ENCODE measurements at regions not wholly inside any gene's neighbourhood (a gene's known extent, or its start where the extent isn't known, plus 50 kb on each side); places are given as distances from the start of the nearest gene placed in this dataset.

- DNase-seq (ENCODE audit: unreplicated experiment) = no peak
- ChIA-PET CTCF (no interaction called here), POLR2A (interaction anchor here (0.6 kb wide), 1 partner anchor 308 kb away, joined by 3 read pairs; no protein-coding TSS in a partner anchor)
- H3K27me3 Mint-ChIP-seq (ENCODE audit: insufficient read depth, unreplicated experiment) = no peaks in the 10 kb centered on the region
- H3K4me1 Mint-ChIP-seq (ENCODE audit: insufficient read depth, unreplicated experiment) = no peaks in the 10 kb centered on the region
- TF ChIP-seq, protein P1, sequence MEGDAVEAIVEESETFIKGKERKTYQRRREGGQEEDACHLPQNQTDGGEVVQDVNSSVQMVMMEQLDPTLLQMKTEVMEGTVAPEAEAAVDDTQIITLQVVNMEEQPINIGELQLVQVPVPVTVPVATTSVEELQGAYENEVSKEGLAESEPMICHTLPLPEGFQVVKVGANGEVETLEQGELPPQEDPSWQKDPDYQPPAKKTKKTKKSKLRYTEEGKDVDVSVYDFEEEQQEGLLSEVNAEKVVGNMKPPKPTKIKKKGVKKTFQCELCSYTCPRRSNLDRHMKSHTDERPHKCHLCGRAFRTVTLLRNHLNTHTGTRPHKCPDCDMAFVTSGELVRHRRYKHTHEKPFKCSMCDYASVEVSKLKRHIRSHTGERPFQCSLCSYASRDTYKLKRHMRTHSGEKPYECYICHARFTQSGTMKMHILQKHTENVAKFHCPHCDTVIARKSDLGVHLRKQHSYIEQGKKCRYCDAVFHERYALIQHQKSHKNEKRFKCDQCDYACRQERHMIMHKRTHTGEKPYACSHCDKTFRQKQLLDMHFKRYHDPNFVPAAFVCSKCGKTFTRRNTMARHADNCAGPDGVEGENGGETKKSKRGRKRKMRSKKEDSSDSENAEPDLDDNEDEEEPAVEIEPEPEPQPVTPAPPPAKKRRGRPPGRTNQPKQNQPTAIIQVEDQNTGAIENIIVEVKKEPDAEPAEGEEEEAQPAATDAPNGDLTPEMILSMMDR (IDR thresholded peaks at IDR 0.05; ENCODE audit: unreplicated experiment) = no peak
- no peak overlapping the region for H3K27ac Mint-ChIP-seq (ENCODE audit: low read depth, unreplicated experiment)
- H3K36me3 Mint-ChIP-seq (ENCODE audit: insufficient read depth, unreplicated experiment) = no peaks in the 10 kb centered on the region
- BruUV-seq (replicated peaks) = no TSS peak
- intact Hi-C loops (cut with micrococcal nuclease) = no loop called here
- no peak overlapping the region for H3K4me3 Mint-ChIP-seq (ENCODE audit: unreplicated experiment)
- H3K9me3 Mint-ChIP-seq (ENCODE audit: unreplicated experiment) = no peaks in the 10 kb centered on the region
Measured at GRCh38 chr2:19846567-19846966, 55.2 kb downstream of the TTC32 start.

GRCh38 chr2:19846030-19846429, 55.8 kb downstream of the TTC32 start:
- intact Hi-C loops (cut with micrococcal nuclease) = no loop called here
- no peaks in the 10 kb centered on the region for H3K4me1 Mint-ChIP-seq (ENCODE audit: insufficient read depth, unreplicated experiment)
- no peaks in the 10 kb centered on the region for H3K36me3 Mint-ChIP-seq (ENCODE audit: insufficient read depth, unreplicated experiment)
- CTCF ChIA-PET = no interaction called here
- DNase-seq (ENCODE audit: unreplicated experiment) = peak; percentile 64
- no peaks in the 10 kb centered on the region for H3K9me3 Mint-ChIP-seq (ENCODE audit: unreplicated experiment)
- TF ChIP-seq, protein P1 (IDR thresholded peaks at IDR 0.05; ENCODE audit: unreplicated experiment) = no peak
- H3K4me3 Mint-ChIP-seq (ENCODE audit: unreplicated experiment) = no peak overlapping the region
- POLR2A ChIA-PET = interaction anchor here (0.6 kb wide), 1 partner anchor 307 kb away, joined by 3 read pairs; no protein-coding TSS in a partner anchor
- no peak overlapping the region for H3K27ac Mint-ChIP-seq (ENCODE audit: low read depth, unreplicated experiment)
- BruUV-seq (replicated peaks) = no TSS peak
- H3K27me3 Mint-ChIP-seq (ENCODE audit: insufficient read depth, unreplicated experiment) = no peaks in the 10 kb centered on the region

DNA sequence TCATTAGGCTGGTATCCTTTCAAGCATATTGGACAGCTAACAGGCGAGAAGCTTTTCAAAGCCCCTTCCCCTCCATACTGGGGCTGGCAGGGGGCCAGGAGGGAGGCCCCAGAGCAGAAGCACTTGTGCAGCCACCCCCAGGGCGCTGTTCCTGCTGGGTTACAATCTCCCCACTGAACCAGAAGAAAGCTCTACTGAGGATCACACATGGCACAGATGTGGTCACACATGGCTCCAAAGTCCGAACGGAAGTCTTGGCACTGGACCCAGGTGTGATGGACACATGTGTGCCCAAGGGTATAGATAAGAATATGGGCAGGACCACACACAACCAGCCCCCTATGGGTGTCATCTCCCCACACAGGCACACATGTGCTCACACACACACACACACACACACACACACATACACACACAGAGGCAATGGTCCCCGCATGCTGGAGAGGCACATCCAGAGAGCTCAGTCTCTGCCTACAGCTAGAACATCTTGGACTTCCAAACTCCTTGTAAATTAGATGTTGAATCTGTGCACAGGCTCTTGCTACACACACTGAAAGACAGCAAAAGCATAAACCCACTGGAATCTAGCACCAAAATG, 56.4 kb downstream of the TTC32 start:
- intact Hi-C loops (cut with micrococcal nuclease) = no loop called here
- no TSS peak for BruUV-seq (replicated peaks)

DNA sequence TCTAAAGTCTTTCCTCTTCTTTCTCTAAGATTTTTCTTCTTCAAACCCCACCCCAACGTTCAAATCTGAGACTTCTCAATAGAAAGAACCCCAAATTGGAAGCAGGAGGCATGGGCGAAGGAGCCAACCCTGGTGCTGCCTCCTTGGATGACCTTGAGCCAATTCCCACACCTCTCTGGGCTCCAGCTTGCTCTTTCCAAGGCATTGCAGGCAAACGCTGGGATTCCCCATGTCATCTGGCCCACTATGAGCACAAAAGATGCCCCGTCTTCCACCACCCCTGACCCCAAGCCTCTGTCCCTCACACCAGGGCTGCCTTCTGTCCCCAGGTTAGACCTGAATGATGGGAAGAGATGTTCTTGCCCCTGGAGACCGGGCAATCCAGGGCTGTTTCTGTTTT, 57.0 kb downstream of the TTC32 start:
- Mint-ChIP-seq H3K4me3 (ENCODE audit: unreplicated experiment) (no peak overlapping the region), H3K27me3 (ENCODE audit: insufficient read depth, unreplicated experiment) (no peaks in the 10 kb centered on the region), H3K9me3 (ENCODE audit: unreplicated experiment) (no peaks in the 10 kb centered on the region), H3K36me3 (ENCODE audit: insufficient read depth, unreplicated experiment) (no peaks in the 10 kb centered on the region), H3K4me1 (ENCODE audit: insufficient read depth, unreplicated experiment) (no peaks in the 10 kb centered on the region), H3K27ac (ENCODE audit: low read depth, unreplicated experiment) (no peak overlapping the region)
- BruUV-seq (replicated peaks) = no TSS peak
- ChIA-PET CTCF (interaction anchor here (0.7 to 0.8 kb wide), 2 partner anchors 476 to 1325 kb away, joined by 3 read pairs; no protein-coding TSS in a partner anchor), POLR2A (no interaction called here)
- intact Hi-C loops (cut with micrococcal nuclease) = no loop called here
- TF ChIP-seq, protein P1 (IDR thresholded peaks at IDR 0.05; ENCODE audit: unreplicated experiment) = no peak
- DNase-seq (ENCODE audit: unreplicated experiment) = no peak

More for the DNA sequence above, 56.4 kb downstream of the TTC32 start:
- ChIA-PET CTCF (interaction anchor here (0.7 to 0.8 kb wide), 2 partner anchors 476 to 1326 kb away, joined by 3 read pairs; no protein-coding TSS in a partner anchor), POLR2A (no interaction called here)
- Mint-ChIP-seq H3K27me3 (ENCODE audit: insufficient read depth, unreplicated experiment) (no peaks in the 10 kb centered on the region), H3K4me1 (ENCODE audit: insufficient read depth, unreplicated experiment) (no peaks in the 10 kb centered on the region), H3K36me3 (ENCODE audit: insufficient read depth, unreplicated experiment) (no peaks in the 10 kb centered on the region), H3K9me3 (ENCODE audit: unreplicated experiment) (no peaks in the 10 kb centered on the region), H3K4me3 (ENCODE audit: unreplicated experiment) (no peak overlapping the region), H3K27ac (ENCODE audit: low read depth, unreplicated experiment) (no peak overlapping the region)
- TF ChIP-seq, protein P1 (IDR thresholded peaks at IDR 0.05; ENCODE audit: unreplicated experiment) = no peak
- no peak for DNase-seq (ENCODE audit: unreplicated experiment)
